ENCODE measurements at regions not wholly inside any gene's neighbourhood (a gene's known extent, or its start where the extent isn't known, plus 50 kb on each side); places are given as distances from the start of the nearest gene placed in this dataset.

- no peak for DNase-seq
- Histone ChIP-seq H3K36me3 (ENCODE audit: control insufficient read depth in 4 of 4, insufficient read depth in 4 of 4, low read length in 4 of 4) (no peaks in the 10 kb centered on the region), H3K27ac (ENCODE audit: low read depth in 1 of 2, low read length in 1 of 2) (no peak overlapping the region), H3K9me3 (ENCODE audit: control insufficient read depth in 4 of 4, insufficient read depth in 3 of 4, low read length in 3 of 4) (no peaks in the 10 kb centered on the region), H3K4me3 (no peak overlapping the region), H3K27me3 (ENCODE audit: control insufficient read depth in 3 of 3, insufficient read depth in 3 of 3, low read length in 2 of 3) (no peaks in the 10 kb centered on the region), H3K4me1 (ENCODE audit: control insufficient read depth in 5 of 5, insufficient read depth in 5 of 5, low read length in 5 of 5) (peaks cover 0 to 17% (median 9%) of the 10 kb centered on the region in 5 donors), H3K9ac (ENCODE audit: insufficient read depth in 1 of 2, low read length in 2 of 2) (no peak overlapping the region)
- TF ChIP-seq CTCF (IDR thresholded peaks at IDR 0.05; ENCODE audit: control extremely low read depth, extremely low read depth): no peak
- 96 to 98% methylated on average over 22 of the region's 22 CpGs for WGBS, 2 donors
- no peak for ATAC-seq (ENCODE audit: insufficient read depth, low FRiP score)
Measured at GRCh38 chr18:10166164-10166807, 252.5 kb downstream of the VAPA start.

GRCh38 chr18:10167759-10168158 lies 253.9 kb downstream of the VAPA start:
- TF ChIP-seq CTCF (IDR thresholded peaks at IDR 0.05; ENCODE audit: control extremely low read depth, extremely low read depth): no peak
- ATAC-seq (ENCODE audit: insufficient read depth, low FRiP score) (no peak), DNase-seq (no peak)
- no peak overlapping the region for H3K4me3 ChIP-seq
- H3K9me3 ChIP-seq (ENCODE audit: control insufficient read depth in 4 of 4, insufficient read depth in 3 of 4, low read length in 3 of 4): no peaks in the 10 kb centered on the region
- no peak overlapping the region for H3K9ac ChIP-seq (ENCODE audit: insufficient read depth in 1 of 2, low read length in 2 of 2)
- 97 to 98% methylated on average over 11 of the region's 11 CpGs for WGBS, 2 donors
- H3K36me3 ChIP-seq (ENCODE audit: control insufficient read depth in 4 of 4, insufficient read depth in 4 of 4, low read length in 4 of 4): no peaks in the 10 kb centered on the region
- no peak overlapping the region for H3K27ac ChIP-seq (ENCODE audit: low read depth in 1 of 2, low read length in 1 of 2)
- H3K27me3 ChIP-seq (ENCODE audit: control insufficient read depth in 3 of 3, insufficient read depth in 3 of 3, low read length in 2 of 3): no peaks in the 10 kb centered on the region
- peaks cover 0 to 17% (median 9%) of the 10 kb centered on the region in 5 donors for H3K4me1 ChIP-seq (ENCODE audit: control insufficient read depth in 5 of 5, insufficient read depth in 5 of 5, low read length in 5 of 5)

GRCh38 chr18:10168477-10168876 lies 254.7 kb downstream of the VAPA start:
- no peaks in the 10 kb centered on the region for H3K9me3 ChIP-seq (ENCODE audit: control insufficient read depth in 4 of 4, insufficient read depth in 3 of 4, low read length in 3 of 4)
- no peak overlapping the region for H3K4me3 ChIP-seq
- no peak overlapping the region for H3K9ac ChIP-seq (ENCODE audit: insufficient read depth in 1 of 2, low read length in 2 of 2)
- DNase-seq (no peak), ATAC-seq (ENCODE audit: insufficient read depth, low FRiP score) (no peak)
- TF ChIP-seq CTCF (IDR thresholded peaks at IDR 0.05; ENCODE audit: control extremely low read depth, extremely low read depth): no peak
- H3K27ac ChIP-seq (ENCODE audit: low read depth in 1 of 2, low read length in 1 of 2): no peak overlapping the region
- peaks cover 0 to 17% (median 9%) of the 10 kb centered on the region in 5 donors for H3K4me1 ChIP-seq (ENCODE audit: control insufficient read depth in 5 of 5, insufficient read depth in 5 of 5, low read length in 5 of 5)
- 95 to 96% methylated on average over 9 of the region's 9 CpGs for WGBS, 2 donors
- no peaks in the 10 kb centered on the region for H3K27me3 ChIP-seq (ENCODE audit: control insufficient read depth in 3 of 3, insufficient read depth in 3 of 3, low read length in 2 of 3)
- no peaks in the 10 kb centered on the region for H3K36me3 ChIP-seq (ENCODE audit: control insufficient read depth in 4 of 4, insufficient read depth in 4 of 4, low read length in 4 of 4)
